GM18951 (cell line): ENCODE measurements at regions not wholly inside any gene's neighbourhood (a gene's known extent, or its start where the extent isn't known, plus 50 kb on each side); places are given as distances from the start of the nearest gene placed in this dataset.

Experiments used
- POLR2A ChIP-seq: IDR thresholded peaks from 4 replicates; pipeline ENCODE4 v1.6.1; 2011; ENCODE audit warnings: mild to moderate bottlenecking; ENCODE audit not compliant: insufficient read length, insufficient read depth; ENCODE audit errors: extremely low read depth
- in situ Hi-C: fragments of 300-500 bp; cut with MboI; formaldehyde crosslinking; loops from one replicate; pipeline ENCODE4 v1.12.0; 2022; ENCODE audit warnings: low sequenced_read_pairs, mixed read lengths, inconsistent platforms; ENCODE audit not compliant: unreplicated experiment

DNA sequence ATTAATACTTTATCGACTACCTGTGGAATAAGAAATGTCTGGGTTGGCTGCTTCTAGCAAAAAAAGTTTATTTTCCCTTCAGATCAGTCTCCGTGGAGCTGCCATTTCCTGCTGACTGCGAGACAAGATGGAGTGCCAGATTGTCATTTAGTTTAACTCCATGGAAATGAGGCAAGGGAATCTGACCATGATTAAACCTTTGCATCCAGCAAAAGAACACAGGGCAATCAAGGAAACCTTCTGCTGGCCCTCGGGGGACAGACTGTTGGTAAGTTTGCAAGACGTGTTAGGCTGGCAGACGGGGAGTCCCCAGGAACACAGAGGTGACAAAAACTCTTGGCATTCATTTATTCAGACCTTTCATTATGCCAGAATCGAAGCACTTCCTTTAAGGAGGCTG lies 52.2 kb upstream of the SPACA1 start:
- in situ Hi-C loops = no loop called here
- TF ChIP-seq POLR2A = no peak

DNA sequence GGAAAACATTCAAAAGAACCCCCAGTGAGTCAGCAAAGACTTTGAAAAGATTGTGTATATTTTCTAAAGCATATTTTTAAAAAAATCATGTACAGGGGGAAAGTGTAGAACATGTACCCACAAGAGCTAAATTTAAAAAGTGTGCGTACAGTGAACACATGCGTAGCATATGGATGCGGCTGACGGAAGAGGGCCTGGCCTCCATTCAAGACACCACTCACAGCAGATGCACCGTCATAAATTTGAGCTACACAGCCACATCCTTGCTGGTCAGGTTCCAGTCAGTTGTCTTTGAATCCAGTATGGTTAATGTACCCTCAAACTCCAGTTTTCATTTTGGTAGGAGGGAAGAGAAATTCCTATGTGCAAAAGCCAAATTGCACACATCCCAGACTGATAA lies 54.3 kb upstream of the SPACA1 start:
- no peak for TF ChIP-seq POLR2A
- in situ Hi-C loops = no loop called here

DNA sequence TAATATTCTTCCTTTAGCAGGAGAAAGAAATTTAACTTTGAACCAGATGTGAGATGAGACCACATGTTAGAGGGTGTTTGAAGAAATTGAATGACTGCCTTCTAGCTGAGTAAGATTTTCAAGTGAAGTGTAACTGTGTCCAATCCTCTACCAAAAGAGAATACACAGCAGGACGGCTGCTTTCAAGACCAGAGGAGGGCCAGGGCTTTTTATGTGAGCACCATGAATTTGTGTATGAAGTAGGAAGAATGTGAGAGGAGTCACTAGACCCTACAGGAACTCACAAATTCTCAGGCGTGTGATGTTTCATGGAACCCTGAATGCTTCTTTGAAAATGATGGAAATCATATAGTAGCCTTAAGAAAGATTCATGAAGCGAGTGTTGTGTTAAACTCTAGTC lies 56.8 kb upstream of the SPACA1 start:
- no peak for TF ChIP-seq POLR2A
- in situ Hi-C loops = no loop called here

DNA sequence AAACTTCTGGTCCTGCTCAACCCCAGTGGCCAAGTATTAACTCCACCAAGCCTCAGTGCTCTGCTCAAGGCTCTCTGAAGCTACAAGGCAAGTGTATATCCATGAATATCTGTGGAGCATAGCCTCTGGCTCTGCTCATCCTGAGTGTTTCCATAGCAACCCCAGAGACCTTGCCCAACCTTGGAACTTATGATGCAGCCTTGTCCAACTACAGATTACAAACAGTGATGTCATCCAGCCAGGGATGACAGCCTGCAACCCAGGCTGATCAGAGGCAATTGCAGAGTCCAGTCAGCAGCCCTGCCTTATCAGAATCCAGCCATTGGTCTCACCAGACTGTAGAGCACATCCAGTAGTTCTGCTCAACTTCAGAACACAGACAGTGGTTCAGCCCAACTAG lies 65.5 kb upstream of the SPACA1 start:
- TF ChIP-seq POLR2A = no peak
- in situ Hi-C loops = no loop called here

DNA sequence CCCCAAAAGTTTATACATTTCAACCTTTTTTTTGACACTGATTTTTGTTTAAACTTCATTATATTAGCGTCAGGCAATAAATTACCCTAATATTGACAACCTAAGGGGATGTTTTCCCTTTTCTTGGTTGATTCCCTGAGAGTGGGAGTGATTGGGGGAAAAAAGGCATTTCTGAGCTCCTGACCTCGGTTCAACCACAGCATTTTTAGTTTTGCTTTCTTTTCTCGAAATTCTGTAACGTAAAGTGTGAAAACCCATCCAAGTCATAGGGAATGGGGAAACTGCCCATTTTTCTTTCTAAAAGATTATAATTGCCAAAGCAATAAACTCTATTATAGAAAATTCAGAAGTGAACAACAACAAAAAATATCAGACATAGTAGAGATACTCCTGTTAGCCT lies 67.9 kb upstream of the SPACA1 start:
- TF ChIP-seq POLR2A = no peak
- in situ Hi-C loops = no loop called here

DNA sequence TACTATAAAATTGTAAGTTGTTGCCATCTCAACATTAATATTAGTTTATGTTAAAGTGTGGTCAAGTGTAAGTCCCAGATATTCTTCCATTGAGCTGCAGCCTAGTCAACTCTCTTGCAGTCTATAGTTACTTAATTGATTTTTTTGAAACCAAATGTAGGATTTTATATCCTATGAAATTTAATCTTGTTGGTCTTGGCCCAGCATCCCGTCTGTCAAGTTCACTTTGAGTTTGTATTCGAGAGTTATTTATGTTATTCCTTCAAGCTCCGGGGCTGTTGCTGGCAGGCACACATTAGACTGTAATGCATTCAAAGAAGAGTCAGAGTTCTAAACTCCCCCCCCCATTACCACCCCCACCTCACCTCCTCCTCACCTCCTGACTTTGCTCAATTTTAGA lies 71.0 kb upstream of the SPACA1 start:
- TF ChIP-seq POLR2A = no peak
- in situ Hi-C loops = no loop called here

DNA sequence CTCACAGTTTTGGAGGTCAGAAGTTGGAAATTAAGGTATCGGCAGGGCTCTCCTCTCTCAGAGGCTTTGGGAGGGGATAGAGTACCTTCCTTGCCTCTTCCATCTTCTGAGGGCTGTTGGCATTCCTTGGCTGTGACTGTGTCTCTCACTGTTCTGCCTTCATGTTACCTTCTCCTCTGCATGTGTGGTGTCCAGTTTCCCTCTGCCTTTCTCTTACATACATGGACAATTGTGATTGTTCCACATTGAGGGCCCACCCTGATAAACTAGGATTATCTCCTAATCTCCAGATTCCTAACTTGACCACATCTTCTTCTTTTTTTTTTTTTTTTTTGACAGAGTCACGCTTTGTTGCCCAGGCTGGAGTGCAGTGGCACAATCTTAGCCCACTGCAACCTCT lies 72.1 kb upstream of the SPACA1 start:
- TF ChIP-seq POLR2A = no peak
- in situ Hi-C loops = no loop called here

DNA sequence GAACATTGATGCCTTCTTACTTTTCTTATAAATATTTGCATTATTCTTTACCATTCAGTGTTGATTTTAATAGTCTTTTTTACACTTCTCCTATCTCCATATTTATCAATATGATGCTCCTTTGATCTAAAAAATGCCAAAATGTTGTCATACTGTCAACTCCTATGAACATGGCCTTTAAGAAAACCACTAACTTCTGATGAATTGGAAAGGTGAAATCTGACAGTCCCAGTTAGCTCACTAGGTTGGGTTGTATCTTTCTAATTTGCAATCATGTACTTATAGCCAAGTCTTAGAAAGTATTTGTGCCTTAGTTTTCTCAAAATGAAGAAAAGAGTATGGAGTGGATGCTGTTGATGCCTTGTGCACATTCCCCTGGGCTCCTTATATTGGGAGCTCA lies 75.4 kb upstream of the SPACA1 start:
- in situ Hi-C loops = no loop called here
- no peak for TF ChIP-seq POLR2A

DNA sequence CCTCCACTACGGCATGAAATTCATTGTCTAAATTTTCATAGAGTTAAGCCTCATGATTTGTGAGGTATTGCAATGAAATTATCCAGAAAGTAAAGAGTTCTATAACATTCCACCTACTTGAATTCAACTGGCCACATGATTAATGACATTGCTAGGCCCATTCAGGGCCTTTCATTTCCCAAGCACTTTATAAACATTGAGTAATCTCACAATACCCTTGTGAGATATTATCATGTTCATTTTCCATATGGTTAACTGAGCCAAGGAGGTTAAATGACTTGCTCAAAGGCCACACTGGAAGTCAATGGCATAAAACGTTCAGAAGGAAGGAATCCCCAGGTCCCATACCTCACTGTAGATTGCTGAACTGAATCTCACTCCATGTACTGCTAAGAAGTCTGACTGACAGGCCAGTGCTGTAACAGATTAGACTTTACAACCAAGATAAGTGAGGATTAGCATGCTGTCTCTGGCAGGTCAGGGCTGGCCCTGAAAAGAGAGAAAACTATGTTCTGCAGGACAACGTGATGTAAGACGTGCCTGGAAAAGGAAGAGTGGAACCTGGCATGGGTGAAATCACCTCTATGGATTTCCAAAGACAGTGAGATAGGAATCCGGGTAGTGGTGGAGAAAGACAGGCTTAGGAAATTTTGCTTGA lies 75.9 kb upstream of the SPACA1 start:
- in situ Hi-C loops = no loop called here
- no peak for TF ChIP-seq POLR2A

DNA sequence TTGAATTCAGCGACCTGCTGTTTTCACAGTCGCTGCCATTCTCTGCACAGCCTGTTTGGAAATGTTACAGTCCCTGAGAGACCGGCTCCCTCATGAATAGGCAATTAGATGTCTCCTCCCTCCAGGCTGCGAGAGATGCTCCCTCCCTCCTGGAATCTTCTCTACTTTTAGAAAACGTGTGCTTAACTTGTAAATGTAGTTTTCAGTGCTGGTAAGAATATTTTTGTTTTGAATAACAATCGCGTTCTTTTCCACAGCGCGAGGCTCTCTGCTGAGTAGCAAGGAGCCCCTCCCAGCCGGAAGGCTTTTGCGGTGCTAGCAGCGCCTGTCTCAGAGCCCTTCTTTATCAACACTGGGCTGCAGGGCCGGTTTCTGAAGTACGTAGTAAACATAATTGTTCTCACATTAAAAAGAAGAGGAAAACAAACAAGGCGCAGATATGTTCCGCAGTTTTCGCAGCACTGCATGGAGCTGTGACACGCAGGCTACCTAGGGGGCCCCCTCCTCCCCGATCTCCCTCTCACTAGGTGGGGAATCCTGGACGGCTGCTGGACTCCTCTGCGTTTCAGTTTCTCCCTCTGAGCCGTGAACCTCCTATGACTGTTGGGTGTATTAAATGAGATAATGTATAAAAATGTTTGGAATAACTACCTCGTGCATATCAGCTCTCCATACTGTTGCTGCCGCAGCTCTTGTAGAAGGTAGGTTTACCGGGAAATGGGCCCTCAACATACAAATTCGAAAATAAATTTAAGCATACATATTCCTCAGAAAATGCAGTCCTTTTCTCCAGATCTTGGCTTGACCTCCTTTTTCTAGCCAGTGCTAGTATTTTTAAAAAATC lies 79.0 kb upstream of the SPACA1 start:
- in situ Hi-C loops = no loop called here
- TF ChIP-seq POLR2A = no peak

DNA sequence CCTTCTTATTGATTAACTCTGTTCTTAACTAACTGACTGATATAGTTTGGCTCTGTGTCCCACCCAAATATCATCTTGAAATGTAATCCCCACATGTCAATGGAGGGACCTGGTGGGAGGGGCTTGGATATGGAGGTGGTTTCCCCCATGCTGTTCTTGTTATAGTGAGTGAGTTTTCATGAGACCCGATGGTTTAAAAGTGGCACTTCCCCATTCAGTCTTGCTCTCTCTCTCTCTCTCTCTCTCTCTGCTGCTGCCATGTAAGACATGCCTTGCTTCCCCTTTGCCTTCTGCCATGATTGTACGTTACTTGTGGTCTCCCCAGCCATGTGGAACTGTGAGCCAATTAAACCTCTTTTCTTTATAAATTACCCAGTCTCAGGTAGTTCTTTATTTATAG lies 81.8 kb upstream of the SPACA1 start:
- no peak for TF ChIP-seq POLR2A
- in situ Hi-C loops = no loop called here

DNA sequence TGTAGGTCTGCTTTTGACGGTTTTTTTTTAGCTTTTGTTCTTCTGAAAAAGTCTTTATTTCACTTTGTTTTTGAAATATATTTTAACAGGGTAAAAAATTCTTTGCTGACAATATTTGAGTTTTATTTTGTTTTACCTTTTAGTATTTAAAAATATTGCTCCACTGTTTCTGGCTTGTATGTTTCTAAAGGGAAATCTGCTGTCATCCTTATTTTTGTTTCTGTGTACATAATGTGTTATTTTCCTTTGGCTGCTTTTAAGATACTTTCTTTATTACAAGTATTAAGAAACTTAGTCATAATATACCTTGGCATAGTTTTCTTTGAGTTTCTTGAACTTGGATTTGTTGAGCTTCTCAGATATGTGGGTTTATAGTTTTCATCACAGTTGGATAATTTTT lies 88.6 kb upstream of the SPACA1 start:
- in situ Hi-C loops = no loop called here
- TF ChIP-seq POLR2A = no peak

DNA sequence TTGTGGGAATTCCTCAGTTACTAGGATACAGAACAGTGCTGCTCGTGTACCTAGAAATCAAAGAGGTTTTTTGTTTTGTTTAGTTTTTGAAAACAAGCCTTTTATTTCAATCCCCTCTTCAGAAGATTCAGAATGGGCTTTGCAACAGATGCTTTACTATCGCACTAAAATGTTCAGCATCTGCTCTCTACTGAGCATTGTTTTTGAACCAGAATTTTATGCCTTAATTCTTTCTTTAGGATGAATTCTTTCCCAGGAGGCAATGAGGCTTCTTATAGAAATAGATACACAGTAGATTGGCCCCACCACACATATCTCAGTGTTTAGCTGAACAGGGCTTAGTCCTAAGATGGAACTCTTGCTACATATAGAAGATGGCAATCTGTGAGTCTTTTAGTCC lies 95.9 kb upstream of the SPACA1 start:
- in situ Hi-C loops = no loop called here
- TF ChIP-seq POLR2A = no peak

DNA sequence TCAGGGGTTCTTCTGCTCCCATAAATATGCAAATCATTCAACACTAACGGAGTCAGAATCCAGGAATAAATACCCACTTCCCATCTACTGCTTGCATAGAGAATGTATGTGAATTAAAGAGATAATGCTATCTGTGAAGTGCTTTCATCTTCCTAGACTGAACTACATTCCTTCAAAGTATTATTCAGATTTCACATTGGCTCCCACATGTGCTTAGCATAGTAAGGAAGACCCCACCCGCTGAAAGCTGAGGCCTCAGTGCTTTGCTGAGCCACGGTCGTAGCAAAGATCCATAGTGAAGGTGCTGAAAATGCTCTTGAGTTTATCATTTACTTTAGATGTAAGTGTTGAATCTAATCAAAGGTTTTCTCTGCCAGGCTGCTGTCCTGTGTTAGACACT lies 97.0 kb upstream of the SPACA1 start:
- no peak for TF ChIP-seq POLR2A
- in situ Hi-C loops = no loop called here
